SKM-1 treated with dmso at 0.1 percent for 144 hours (cell line): ENCODE measurements at regions not wholly inside any gene's neighbourhood (a gene's known extent, or its start where the extent isn't known, plus 50 kb on each side); places are given as distances from the start of the nearest gene placed in this dataset.

Source experiments
- DNase-seq: peaks from one replicate; lab custom pipeline; 2025; ENCODE audit not compliant: unreplicated experiment; lab: John Stamatoyannopoulos, UW

GRCh38 chr1:187624812-187625545 is 796.2 kb downstream of the PLA2G4A start:
- peak; percentile 63 for DNase-seq

GRCh38 chr1:187626056-187626455 is 797.3 kb downstream of the PLA2G4A start:
- DNase-seq = no peak

GRCh38 chr1:187627516-187627915 is 798.8 kb downstream of the PLA2G4A start:
- no peak for DNase-seq

- no peak for DNase-seq
Measured at GRCh38 chr1:187629075-187629474, 800.3 kb downstream of the PLA2G4A start.

GRCh38 chr1:187630653-187631380 is 802.1 kb downstream of the PLA2G4A start:
- no peak for DNase-seq

- no peak for DNase-seq
Measured at GRCh38 chr1:187631381-187631675, 802.6 kb downstream of the PLA2G4A start.

GRCh38 chr1:187631984-187632383 is 803.2 kb downstream of the PLA2G4A start:
- no peak for DNase-seq

- peak; percentile 77 for DNase-seq
Measured at GRCh38 chr1:187634940-187635339, 806.2 kb downstream of the PLA2G4A start.

GRCh38 chr1:187638733-187639434 is 810.1 kb downstream of the PLA2G4A start:
- no peak for DNase-seq

- DNase-seq = no peak
Measured at GRCh38 chr1:187641015-187641414, 812.3 kb downstream of the PLA2G4A start.

GRCh38 chr1:187641463-187641862 is 812.7 kb downstream of the PLA2G4A start:
- DNase-seq = no peak

GRCh38 chr1:187641907-187642306 is 813.2 kb downstream of the PLA2G4A start:
- no peak for DNase-seq

- DNase-seq = no peak
Measured at GRCh38 chr1:187645651-187646050, 816.9 kb downstream of the PLA2G4A start.

GRCh38 chr1:187646536-187647107 is 817.9 kb downstream of the PLA2G4A start:
- no peak for DNase-seq

GRCh38 chr1:187648091-187648490 is 819.3 kb downstream of the PLA2G4A start:
- no peak for DNase-seq

GRCh38 chr1:187654635-187655034 is 825.9 kb downstream of the PLA2G4A start:
- DNase-seq = no peak

GRCh38 chr1:187655104-187655503 is 826.4 kb downstream of the PLA2G4A start:
- no peak for DNase-seq

GRCh38 chr1:187665483-187665882 is 836.7 kb downstream of the PLA2G4A start:
- no peak for DNase-seq

GRCh38 chr1:187680823-187681222 is 852.1 kb downstream of the PLA2G4A start:
- no peak for DNase-seq

- DNase-seq = no peak
Measured at GRCh38 chr1:187682112-187682511, 853.4 kb downstream of the PLA2G4A start.

- no peak for DNase-seq
Measured at GRCh38 chr1:187685333-187685732, 856.6 kb downstream of the PLA2G4A start.

GRCh38 chr1:187689129-187689528 is 860.4 kb downstream of the PLA2G4A start:
- no peak for DNase-seq
